Trophoblast cell (in vitro differentiated cells and primary cell): ENCODE measurements at regions not wholly inside any gene's neighbourhood (a gene's known extent, or its start where the extent isn't known, plus 50 kb on each side); places are given as distances from the start of the nearest gene placed in this dataset.

Experiments
- DNase-seq, 2 donors: peaks; one replicate each; pipeline ENCODE4 v3.0.0-alpha.2; 2016
- H2AFZ ChIP-seq: 2 replicates; pipeline ENCODE4 v1.6.1; 2013; ENCODE audit warnings: low read length, moderate library complexity, mild to moderate bottlenecking; ENCODE audit not compliant: insufficient read depth, poor library complexity
- H2AK5ac ChIP-seq: 2 replicates; pipeline ENCODE4 v1.6.1; 2013; ENCODE audit warnings: mild to moderate bottlenecking, low read length
- H2BK120ac ChIP-seq: 2 replicates; pipeline ENCODE4 v1.6.1; 2013; ENCODE audit warnings: low read length, mild to moderate bottlenecking, moderate library complexity; ENCODE audit not compliant: insufficient read depth, poor library complexity
- H2BK12ac ChIP-seq: 2 replicates; pipeline ENCODE4 v1.6.1; 2013; ENCODE audit warnings: mild to moderate bottlenecking, low read length, moderate library complexity
- H2BK5ac ChIP-seq: 2 replicates; pipeline ENCODE4 v1.6.1; 2013; ENCODE audit warnings: low read length, low read depth, moderate library complexity, mild to moderate bottlenecking; ENCODE audit not compliant: poor library complexity
- H3K14ac ChIP-seq: 2 replicates; pipeline ENCODE4 v1.6.1; 2013; ENCODE audit warnings: mild to moderate bottlenecking, low read length
- H3K18ac ChIP-seq: 2 replicates; pipeline ENCODE4 v1.6.1; 2013; ENCODE audit warnings: mild to moderate bottlenecking, low read length
- H3K23ac ChIP-seq: 2 replicates; pipeline ENCODE4 v1.6.1; 2013; ENCODE audit warnings: low read length
- H3K27ac ChIP-seq: 2 replicates; pipeline ENCODE4 v1.5.1; 2013; ENCODE audit warnings: low read depth, mild to moderate bottlenecking, inconsistent platforms, low read length, moderate library complexity
- H3K27me3 ChIP-seq: 2 replicates; pipeline ENCODE4 v1.6.1; 2013; ENCODE audit warnings: inconsistent platforms, mild to moderate bottlenecking, low read length, moderate library complexity; ENCODE audit not compliant: insufficient read depth
- H3K36me3 ChIP-seq, 2 experiments: 1 replicate in 1 of 2; 2 replicates in 1 of 2; pipeline ENCODE4 v1.6.1; 2013; ENCODE audit warnings: low read length in 2 of 2, mild to moderate bottlenecking in 2 of 2, moderate library complexity in 1 of 2; ENCODE audit not compliant: insufficient read depth in 2 of 2, control insufficient read depth in 1 of 2
- H3K4ac ChIP-seq: 2 replicates; pipeline ENCODE4 v1.6.1; 2013; ENCODE audit warnings: low read depth, mild to moderate bottlenecking, low read length, moderate library complexity
- H3K4me1 ChIP-seq, 2 experiments: 1 replicate in 1 of 2; 2 replicates in 1 of 2; pipeline ENCODE4 v1.6.1; 2013; ENCODE audit warnings: low read length in 2 of 2, mild to moderate bottlenecking in 2 of 2, moderate library complexity in 1 of 2; ENCODE audit not compliant: insufficient read depth in 2 of 2, control insufficient read depth in 1 of 2
- H3K4me2 ChIP-seq: 2 replicates; pipeline ENCODE4 v1.6.1; 2013; ENCODE audit warnings: inconsistent platforms, mild to moderate bottlenecking, low read length, moderate library complexity
- H3K4me3 ChIP-seq: 2 replicates; pipeline ENCODE4 v1.5.1; 2013; ENCODE audit warnings: mild to moderate bottlenecking, low read depth, low read length, inconsistent platforms
- H3K79me1 ChIP-seq: one replicate; pipeline ENCODE4 v1.6.1; 2013; ENCODE audit warnings: low read length
- H3K79me2 ChIP-seq: 2 replicates; pipeline ENCODE4 v1.6.1; 2013; ENCODE audit warnings: low read length, mild to moderate bottlenecking; ENCODE audit not compliant: control insufficient read depth, insufficient read depth, poor library complexity
- H3K9ac ChIP-seq: 2 replicates; pipeline ENCODE4 v1.6.1; 2013; ENCODE audit warnings: mild to moderate bottlenecking, low read length
- H3K9me3 ChIP-seq: 2 replicates; pipeline ENCODE4 v1.6.1; 2013; ENCODE audit warnings: low read depth, mild to moderate bottlenecking, control low read depth, inconsistent platforms, low read length; ENCODE audit not compliant: insufficient read depth
- H4K12ac ChIP-seq: 2 replicates; pipeline ENCODE4 v1.6.1; 2013; ENCODE audit warnings: low read depth, mild to moderate bottlenecking, low read length, moderate library complexity
- H4K8ac ChIP-seq: 2 replicates; pipeline ENCODE4 v1.6.1; 2013; ENCODE audit warnings: low read depth, mild to moderate bottlenecking, low read length, moderate library complexity
- H4K91ac ChIP-seq: one replicate; pipeline ENCODE4 v1.6.1; 2013; ENCODE audit warnings: low read depth, mild to moderate bottlenecking, low read length, moderate library complexity
- WGBS: extraction: QIAGEN DNeasy Blood & Tissue Kit; methylation state at CpG from one replicate; pipeline ENCODE4 v1.1.7; 2013; ENCODE audit warnings: missing lambda C conversion rate; ENCODE audit not compliant: insufficient read length, insufficient coverage; ENCODE audit errors: extremely low coverage; 5-methylcytosine and 5-hydroxymethylcytosine counted together

DNA sequence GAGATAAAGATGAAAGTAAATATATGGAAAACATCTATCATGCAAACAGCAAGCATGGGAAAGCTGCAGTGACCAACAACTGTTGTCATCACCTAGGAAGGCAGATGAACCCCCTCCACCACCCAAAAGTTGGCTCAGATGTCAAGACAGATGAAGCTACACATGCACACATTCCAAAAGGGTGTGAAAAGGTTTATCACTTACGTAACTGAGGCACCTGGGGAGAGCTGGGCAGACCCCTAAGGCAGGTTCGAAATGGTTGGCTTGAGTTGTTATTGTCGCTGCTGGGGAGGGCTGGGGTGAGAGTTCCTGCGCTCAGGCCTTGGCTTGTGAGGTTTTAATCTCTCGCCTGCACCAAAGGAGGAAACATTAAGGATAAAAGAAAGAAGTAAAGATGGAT, 355.1 kb upstream of the CHRM3 start:
- Histone ChIP-seq H2BK5ac (no peak overlapping the region), H3K27me3 (no peaks in the 10 kb centered on the region), H3K9me3 (no peaks in the 10 kb centered on the region), H4K8ac (no peak overlapping the region), H3K4me1 (no peaks in the 10 kb centered on the region), H2BK120ac (no peak overlapping the region), H3K4me3 (no peak overlapping the region), H3K79me1 (no peaks in the 10 kb centered on the region), H3K14ac (no peak overlapping the region), H3K18ac (no peak overlapping the region), H3K4ac (no peak overlapping the region), H3K27ac (no peak overlapping the region), H4K12ac (no peak overlapping the region), H3K9ac (no peak overlapping the region), H2BK12ac (no peak overlapping the region), H3K4me2 (no peak overlapping the region), H4K91ac (no peak overlapping the region), H3K36me3 (no peaks in the 10 kb centered on the region), H3K79me2 (no peaks in the 10 kb centered on the region), H2AK5ac (no peak overlapping the region), H2AFZ (no peak overlapping the region), H3K23ac (no peak overlapping the region)
- no peak for DNase-seq
- WGBS: no CpG with 5 or more reads among the region's 5 CpGs

DNA sequence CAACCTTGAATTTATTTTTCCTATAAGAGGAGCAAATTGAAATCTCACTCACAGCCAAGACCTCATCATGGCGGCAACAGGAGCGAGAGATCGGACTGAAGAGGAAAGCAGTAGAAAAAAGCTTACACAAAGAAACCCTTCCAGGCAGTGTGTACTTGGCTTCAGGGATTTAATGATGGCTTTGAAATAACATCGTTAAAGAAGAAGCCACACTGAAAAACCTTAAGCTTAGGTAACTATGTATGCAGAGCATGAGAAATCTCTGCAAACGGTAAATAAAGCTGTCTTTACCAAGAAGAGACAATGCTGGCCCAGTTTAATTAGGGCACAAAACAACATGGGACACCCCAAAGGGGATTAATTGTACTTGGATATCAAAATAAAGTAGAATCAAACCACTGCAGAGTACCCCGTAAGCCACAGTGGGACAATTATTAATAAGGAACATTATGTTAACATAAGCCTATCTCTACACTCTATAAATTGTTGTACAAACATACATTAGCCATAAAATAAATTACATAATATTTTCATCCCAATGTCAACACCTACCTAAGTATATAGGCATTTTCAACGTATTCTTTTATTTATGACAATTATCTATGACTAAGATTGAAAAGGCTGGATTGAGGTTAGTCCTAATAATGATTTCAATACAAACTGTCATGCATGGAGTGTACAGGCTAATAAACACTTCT, 360.2 kb upstream of the CHRM3 start:
- Histone ChIP-seq H3K23ac (no peak overlapping the region), H4K91ac (no peak overlapping the region), H3K4me2 (no peak overlapping the region), H3K4me1 (no peaks in the 10 kb centered on the region), H2BK5ac (no peak overlapping the region), H4K8ac (no peak overlapping the region), H3K14ac (no peak overlapping the region), H2AK5ac (no peak overlapping the region), H3K9me3 (no peaks in the 10 kb centered on the region), H3K18ac (no peak overlapping the region), H2BK12ac (no peak overlapping the region), H3K79me1 (no peaks in the 10 kb centered on the region), H3K4me3 (no peak overlapping the region), H3K36me3 (no peaks in the 10 kb centered on the region), H2BK120ac (no peak overlapping the region), H3K4ac (no peak overlapping the region), H3K79me2 (no peaks in the 10 kb centered on the region), H3K27ac (no peak overlapping the region), H3K27me3 (no peaks in the 10 kb centered on the region), H2AFZ (no peak overlapping the region), H3K9ac (no peak overlapping the region), H4K12ac (no peak overlapping the region)
- WGBS: no CpG with 5 or more reads among the region's 7 CpGs
- no peak for DNase-seq

DNA sequence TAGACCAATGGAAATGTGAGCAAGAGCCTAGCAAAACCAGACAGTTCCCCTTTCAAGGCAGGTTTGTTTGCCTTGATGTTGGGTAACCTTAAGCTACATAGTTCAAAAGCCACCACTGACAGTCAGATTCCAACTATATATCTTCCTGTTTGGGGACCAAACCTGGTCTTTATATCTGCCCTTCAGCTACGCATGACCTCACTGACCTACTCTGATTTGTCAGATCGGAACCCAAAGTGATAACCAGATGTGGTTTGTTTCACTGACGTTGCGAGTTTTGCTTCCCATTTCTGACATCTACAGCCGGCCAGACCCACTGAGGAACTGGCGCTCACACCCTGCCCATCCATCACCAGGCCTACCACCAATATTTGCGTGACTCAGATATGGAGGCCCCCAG, 361.1 kb upstream of the CHRM3 start:
- Histone ChIP-seq H3K9ac (no peak overlapping the region), H2BK12ac (no peak overlapping the region), H3K79me1 (no peaks in the 10 kb centered on the region), H3K4ac (no peak overlapping the region), H4K12ac (no peak overlapping the region), H2AFZ (no peak overlapping the region), H2BK5ac (no peak overlapping the region), H3K4me3 (no peak overlapping the region), H3K4me1 (no peaks in the 10 kb centered on the region), H3K36me3 (no peaks in the 10 kb centered on the region), H4K8ac (no peak overlapping the region), H3K23ac (no peak overlapping the region), H3K9me3 (no peaks in the 10 kb centered on the region), H3K79me2 (no peaks in the 10 kb centered on the region), H2BK120ac (no peak overlapping the region), H3K14ac (no peak overlapping the region), H3K4me2 (no peak overlapping the region), H2AK5ac (no peak overlapping the region), H3K27ac (no peak overlapping the region), H3K27me3 (no peaks in the 10 kb centered on the region), H3K18ac (no peak overlapping the region), H4K91ac (no peak overlapping the region)
- no peak for DNase-seq
- no CpG with 5 or more reads among the region's 7 CpGs for WGBS

DNA sequence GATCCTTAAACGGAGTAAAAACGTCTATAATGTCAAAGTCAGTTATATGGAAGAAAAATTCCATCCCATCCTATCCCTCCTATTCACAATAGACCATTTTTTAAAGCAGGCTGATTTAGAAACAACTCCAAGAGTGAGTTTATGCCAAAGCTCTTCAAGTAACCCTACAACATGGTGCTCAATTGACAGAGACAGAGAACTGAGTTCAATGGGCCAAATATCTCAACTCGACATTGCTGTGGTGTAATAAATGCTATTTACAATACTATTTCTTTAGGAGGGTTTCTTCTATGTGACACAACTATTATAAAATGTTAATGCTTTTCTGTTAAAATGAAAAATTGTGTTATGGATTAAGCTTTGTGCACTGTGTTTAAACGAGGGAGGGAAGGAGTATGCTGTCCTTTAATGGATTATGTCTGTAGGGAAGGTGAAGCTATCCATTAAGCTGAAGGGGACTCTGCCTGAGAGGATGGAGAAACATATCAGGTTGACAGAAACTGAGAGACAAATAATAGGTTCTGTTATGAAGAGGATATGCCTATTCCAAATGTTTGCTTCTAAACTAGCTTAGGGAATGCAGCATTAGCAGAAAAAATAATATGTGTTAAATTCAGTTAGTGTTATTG, 362.5 kb upstream of the CHRM3 start:
- H3K36me3 ChIP-seq: no peaks in the 10 kb centered on the region
- H4K91ac ChIP-seq: no peak overlapping the region
- H3K9ac ChIP-seq: no peak overlapping the region
- H3K27me3 ChIP-seq: no peaks in the 10 kb centered on the region
- WGBS: no CpG with 5 or more reads among the region's 4 CpGs
- H3K23ac ChIP-seq: no peak overlapping the region
- H3K79me2 ChIP-seq: no peaks in the 10 kb centered on the region
- no peak overlapping the region for H4K8ac ChIP-seq
- no peaks in the 10 kb centered on the region for H3K4me1 ChIP-seq
- no peak overlapping the region for H3K18ac ChIP-seq
- H3K9me3 ChIP-seq: no peaks in the 10 kb centered on the region
- H3K4ac ChIP-seq: no peak overlapping the region
- H2BK12ac ChIP-seq: no peak overlapping the region
- no peak overlapping the region for H2BK120ac ChIP-seq
- H3K4me3 ChIP-seq: no peak overlapping the region
- no peaks in the 10 kb centered on the region for H3K79me1 ChIP-seq
- H2AFZ ChIP-seq: no peak overlapping the region
- no peak overlapping the region for H3K14ac ChIP-seq
- no peak overlapping the region for H4K12ac ChIP-seq
- H2AK5ac ChIP-seq: no peak overlapping the region
- DNase-seq: no peak
- no peak overlapping the region for H2BK5ac ChIP-seq
- H3K4me2 ChIP-seq: no peak overlapping the region
- no peak overlapping the region for H3K27ac ChIP-seq
